ENCODE measurements at regions not wholly inside any gene's neighbourhood (a gene's known extent, or its start where the extent isn't known, plus 50 kb on each side); places are given as distances from the start of the nearest gene placed in this dataset.

DNA sequence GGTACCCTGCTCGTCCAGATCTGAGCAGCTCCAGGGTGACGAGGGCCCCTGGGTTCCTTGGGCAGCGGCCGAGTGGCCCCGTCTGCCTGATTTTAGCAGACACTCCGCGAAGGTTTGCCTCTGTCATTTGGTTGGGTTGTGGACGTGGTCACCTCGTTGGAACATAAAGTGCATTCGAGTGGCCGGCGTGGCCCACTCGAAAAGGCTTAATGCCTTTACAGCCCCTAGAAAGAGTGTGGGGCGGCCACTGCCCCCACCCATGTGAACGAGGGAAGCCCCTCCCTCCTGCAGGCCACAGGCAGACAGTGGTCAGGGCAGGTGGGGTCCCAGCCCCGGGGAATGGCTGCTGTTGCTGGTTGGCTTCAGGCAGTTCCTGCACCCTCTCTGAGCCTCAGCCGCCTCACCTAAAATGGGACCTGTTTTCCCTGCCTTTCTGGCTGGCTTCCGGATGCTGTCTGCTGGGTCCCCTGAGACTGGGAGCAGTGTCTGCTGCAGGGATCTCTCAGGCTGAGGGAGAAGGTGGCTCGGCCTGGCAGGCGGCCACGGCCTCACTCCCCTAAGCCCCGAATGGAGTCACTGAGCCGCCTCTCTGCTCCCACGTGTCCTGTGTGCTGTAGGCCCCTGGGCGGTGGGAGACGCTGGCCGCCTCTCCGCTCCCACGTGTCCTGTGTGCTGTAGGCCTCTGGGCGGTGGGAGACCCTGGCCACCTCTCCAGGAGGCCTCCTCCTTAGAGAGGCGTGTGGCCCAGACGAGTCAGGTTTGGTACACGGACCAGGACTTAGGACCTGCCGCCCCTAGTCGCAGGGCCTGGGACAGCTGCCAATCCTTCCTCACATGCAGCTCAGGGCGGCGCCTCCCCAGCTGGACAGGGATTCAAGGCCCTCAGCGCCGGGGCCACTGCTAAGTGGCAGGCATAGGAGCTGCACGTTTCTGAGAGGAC, 233.0 kb downstream of the ERMARD start:
- Mint-ChIP-seq H3K27ac (ENCODE audit: unreplicated experiment) (no peak overlapping the region), H3K4me1 (ENCODE audit: low read depth, unreplicated experiment) (no peaks in the 10 kb centered on the region), H3K27me3 (ENCODE audit: low read depth, unreplicated experiment) (peaks cover 31% of the 10 kb centered on the region), H3K36me3 (ENCODE audit: low read depth, unreplicated experiment) (no peaks in the 10 kb centered on the region), H3K4me3 (ENCODE audit: unreplicated experiment) (no peak overlapping the region), H3K9me3 (ENCODE audit: unreplicated experiment) (no peaks in the 10 kb centered on the region)
- H3K36me3 ChIP-seq (ENCODE audit: insufficient read depth, low read length): no peaks in the 10 kb centered on the region
- no peak overlapping the region for H3K9ac ChIP-seq (ENCODE audit: low read length)
- H3K4me3 ChIP-seq (ENCODE audit: insufficient read depth, low read depth, low read length): no peak overlapping the region
- H3K4me1 ChIP-seq (ENCODE audit: insufficient read depth, low read length): no peaks in the 10 kb centered on the region
- H3K9me3 ChIP-seq (ENCODE audit: insufficient read depth, low read depth, low read length): no peaks in the 10 kb centered on the region
- no peaks in the 10 kb centered on the region for H3K27me3 ChIP-seq (ENCODE audit: insufficient read depth, low read length)
- H3K27ac ChIP-seq (ENCODE audit: low read depth, low read length): no peak overlapping the region
- DNase-seq (ENCODE audit: low read depth): no peak
- TF ChIP-seq, protein P1, sequence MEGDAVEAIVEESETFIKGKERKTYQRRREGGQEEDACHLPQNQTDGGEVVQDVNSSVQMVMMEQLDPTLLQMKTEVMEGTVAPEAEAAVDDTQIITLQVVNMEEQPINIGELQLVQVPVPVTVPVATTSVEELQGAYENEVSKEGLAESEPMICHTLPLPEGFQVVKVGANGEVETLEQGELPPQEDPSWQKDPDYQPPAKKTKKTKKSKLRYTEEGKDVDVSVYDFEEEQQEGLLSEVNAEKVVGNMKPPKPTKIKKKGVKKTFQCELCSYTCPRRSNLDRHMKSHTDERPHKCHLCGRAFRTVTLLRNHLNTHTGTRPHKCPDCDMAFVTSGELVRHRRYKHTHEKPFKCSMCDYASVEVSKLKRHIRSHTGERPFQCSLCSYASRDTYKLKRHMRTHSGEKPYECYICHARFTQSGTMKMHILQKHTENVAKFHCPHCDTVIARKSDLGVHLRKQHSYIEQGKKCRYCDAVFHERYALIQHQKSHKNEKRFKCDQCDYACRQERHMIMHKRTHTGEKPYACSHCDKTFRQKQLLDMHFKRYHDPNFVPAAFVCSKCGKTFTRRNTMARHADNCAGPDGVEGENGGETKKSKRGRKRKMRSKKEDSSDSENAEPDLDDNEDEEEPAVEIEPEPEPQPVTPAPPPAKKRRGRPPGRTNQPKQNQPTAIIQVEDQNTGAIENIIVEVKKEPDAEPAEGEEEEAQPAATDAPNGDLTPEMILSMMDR (IDR thresholded peaks at IDR 0.05; ENCODE audit: insufficient read depth, low read depth, low read length): no peak
- no peak for TF ChIP-seq EZH2 (IDR thresholded peaks at IDR 0.05; ENCODE audit: insufficient read depth, low read length)
- no peak for FAIRE-seq
- no peak overlapping the region for H3K4me2 ChIP-seq (ENCODE audit: low read length)
- no peaks in the 10 kb centered on the region for H3K79me2 ChIP-seq (ENCODE audit: insufficient read depth, low read length)
- H2AFZ ChIP-seq (ENCODE audit: low read depth, low read length): no peak overlapping the region
- H4K20me1 ChIP-seq (ENCODE audit: insufficient read depth, low read length): no peaks in the 10 kb centered on the region

DNA sequence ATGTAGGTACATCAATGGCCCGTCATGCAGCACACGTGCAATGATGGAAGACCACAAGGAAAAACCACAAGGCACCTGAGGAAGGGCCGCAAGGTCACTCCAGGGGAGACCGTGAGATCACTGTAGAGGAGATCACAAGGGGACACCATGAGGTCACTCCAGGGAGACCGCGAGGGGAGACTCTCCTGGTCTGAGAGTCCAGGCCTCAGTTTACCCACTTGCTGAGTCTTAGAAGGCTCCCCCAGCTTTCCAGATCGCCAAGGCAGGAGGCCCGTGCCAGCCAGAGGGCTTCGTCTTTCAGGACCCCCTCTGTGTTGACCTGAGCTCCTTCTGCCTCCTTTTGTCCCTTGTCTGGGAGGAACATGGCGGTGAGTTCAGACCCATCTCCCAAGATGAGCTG, 232.2 kb downstream of the ERMARD start:
- H3K27me3 Mint-ChIP-seq (ENCODE audit: low read depth, unreplicated experiment): peaks cover 31% of the 10 kb centered on the region
- no peak overlapping the region for H3K4me2 ChIP-seq (ENCODE audit: low read length)
- no peak overlapping the region for H2AFZ ChIP-seq (ENCODE audit: low read depth, low read length)
- H3K27ac Mint-ChIP-seq (ENCODE audit: unreplicated experiment): no peak overlapping the region
- H3K4me1 Mint-ChIP-seq (ENCODE audit: low read depth, unreplicated experiment): no peaks in the 10 kb centered on the region
- no peaks in the 10 kb centered on the region for H3K27me3 ChIP-seq (ENCODE audit: insufficient read depth, low read length)
- no peaks in the 10 kb centered on the region for H3K36me3 ChIP-seq (ENCODE audit: insufficient read depth, low read length)
- no peaks in the 10 kb centered on the region for H3K9me3 ChIP-seq (ENCODE audit: insufficient read depth, low read depth, low read length)
- H3K9ac ChIP-seq (ENCODE audit: low read length): no peak overlapping the region
- H3K79me2 ChIP-seq (ENCODE audit: insufficient read depth, low read length): no peaks in the 10 kb centered on the region
- no peak overlapping the region for H3K4me3 Mint-ChIP-seq (ENCODE audit: unreplicated experiment)
- H3K4me1 ChIP-seq (ENCODE audit: insufficient read depth, low read length): no peaks in the 10 kb centered on the region
- FAIRE-seq (no peak), DNase-seq (ENCODE audit: low read depth) (no peak)
- no peaks in the 10 kb centered on the region for H3K9me3 Mint-ChIP-seq (ENCODE audit: unreplicated experiment)
- no peaks in the 10 kb centered on the region for H3K36me3 Mint-ChIP-seq (ENCODE audit: low read depth, unreplicated experiment)
- no peak overlapping the region for H3K27ac ChIP-seq (ENCODE audit: low read depth, low read length)
- no peak overlapping the region for H3K4me3 ChIP-seq (ENCODE audit: insufficient read depth, low read depth, low read length)
- H4K20me1 ChIP-seq (ENCODE audit: insufficient read depth, low read length): no peaks in the 10 kb centered on the region
- TF ChIP-seq, protein P1 (IDR thresholded peaks at IDR 0.05; ENCODE audit: insufficient read depth, low read depth, low read length): no peak

Data from astrocyte (in vitro differentiated cells and primary cell).